GM21723 (cell line): ENCODE measurements at regions not wholly inside any gene's neighbourhood (a gene's known extent, or its start where the extent isn't known, plus 50 kb on each side); places are given as distances from the start of the nearest gene placed in this dataset.
"Not testable (repeated sequence)": the region's sequence is repeated elsewhere in the genome, so short reads cannot be mapped to it uniquely, and the experiment has no call there.

Experiments used
- ATAC-seq: cut with Tn5 transposase; IDR thresholded peaks from one replicate; pipeline ENCODE4 v1.9.1; 2021; ENCODE audit warnings: mild to moderate bottlenecking, moderate library complexity; ENCODE audit not compliant: unreplicated experiment

DNA sequence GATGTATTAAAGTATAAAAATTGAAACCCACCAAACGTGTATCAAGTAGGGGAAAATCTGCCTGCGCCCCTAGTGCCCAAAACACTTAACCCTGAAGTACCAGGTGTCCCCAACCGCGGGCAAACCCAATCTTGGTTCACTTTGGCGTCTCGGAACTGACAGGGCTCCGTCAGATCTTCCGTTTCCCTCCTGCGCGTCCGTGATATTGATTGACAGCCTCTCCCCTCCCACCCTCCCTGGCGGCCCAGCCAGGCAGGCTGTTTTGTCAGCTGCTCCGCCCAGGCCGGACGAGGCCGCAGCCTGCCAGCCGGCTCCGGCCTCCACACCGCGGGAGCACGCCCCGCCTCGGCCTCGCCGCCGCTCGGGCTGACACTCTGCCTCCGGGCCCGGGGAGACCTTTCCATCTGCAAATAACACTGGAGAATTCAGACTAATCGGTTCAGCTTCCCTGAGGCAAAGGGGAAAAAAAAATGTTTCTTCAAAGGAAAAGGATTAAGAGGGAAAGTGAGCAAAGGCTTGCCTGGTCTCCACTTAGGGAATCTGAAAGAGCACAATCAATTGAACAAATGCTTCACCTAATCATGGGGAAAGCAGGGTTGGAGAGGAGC is 234.9 kb upstream of the MCHR2 start:
- ATAC-seq, result peak; percentile 99

- ATAC-seq, result peak; percentile 27
These were observed 234.4 kb upstream of the MCHR2 start for GRCh38 chr6:100228437-100228833.

DNA sequence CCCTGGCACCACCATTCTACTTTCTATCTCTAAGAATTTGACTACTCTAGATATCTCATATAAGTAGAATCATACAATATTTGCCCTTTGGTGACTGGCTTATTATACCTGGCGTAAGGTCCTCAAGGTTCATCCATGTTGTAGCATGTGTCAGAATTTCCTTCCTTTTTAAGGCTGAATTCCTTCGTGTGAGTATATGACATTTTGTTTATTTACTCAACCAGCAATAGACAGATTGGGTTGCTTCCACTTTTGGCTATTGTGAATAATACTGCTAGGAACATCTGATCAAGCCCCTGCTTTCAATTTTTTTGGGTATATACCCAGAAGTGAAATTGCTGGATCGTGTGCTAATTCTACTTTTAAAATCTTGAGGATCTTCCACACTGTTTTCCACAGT is 232.8 kb upstream of the MCHR2 start:
- no peak for ATAC-seq

- ATAC-seq, result not testable (repeated sequence)
These were observed 229.9 kb upstream of the MCHR2 start for GRCh38 chr6:100223952-100224351.

DNA sequence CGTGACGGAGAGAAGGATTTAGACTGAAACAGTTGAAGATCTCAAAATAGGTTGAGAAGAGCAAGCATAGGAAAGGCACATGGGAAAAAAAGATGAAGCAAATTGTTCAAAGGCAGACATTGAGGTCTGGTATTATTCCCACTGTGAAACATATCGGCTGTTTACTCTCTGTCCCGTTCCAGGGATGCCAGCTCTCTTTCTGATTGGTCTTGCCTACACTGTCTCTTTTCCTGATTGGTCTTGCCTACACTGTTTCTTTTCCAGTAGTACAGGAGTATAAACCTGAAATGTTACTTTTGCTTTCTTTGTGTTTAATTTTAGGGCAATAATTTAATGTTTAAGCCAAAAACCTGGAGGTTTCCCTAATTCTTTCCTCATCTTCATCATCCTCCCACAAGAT is 226.5 kb upstream of the MCHR2 start:
- ATAC-seq, result no peak

- ATAC-seq, result no peak
These were observed 223.4 kb upstream of the MCHR2 start for GRCh38 chr6:100217225-100218012.

GRCh38 chr6:100216760-100217159 is 222.7 kb upstream of the MCHR2 start:
- ATAC-seq, result no peak

DNA sequence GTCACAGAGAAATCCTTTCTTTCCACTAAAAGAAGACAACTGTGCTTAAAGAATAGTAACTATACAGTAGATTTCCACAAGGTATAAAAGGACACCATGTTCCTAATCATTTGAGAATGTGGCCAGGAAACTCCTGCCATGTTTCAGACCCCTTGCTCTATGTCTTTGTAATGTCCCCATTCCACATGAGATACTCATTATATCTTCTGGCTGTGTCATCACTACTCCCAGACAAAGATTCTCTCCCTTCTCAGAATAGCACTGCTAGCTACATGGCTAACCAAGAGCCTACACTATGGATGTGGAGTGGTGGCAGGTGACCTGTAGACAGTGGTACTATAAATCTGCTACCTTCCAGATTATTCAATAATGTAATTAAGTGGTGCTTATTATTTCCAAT is 218.1 kb upstream of the MCHR2 start:
- ATAC-seq, result no peak

DNA sequence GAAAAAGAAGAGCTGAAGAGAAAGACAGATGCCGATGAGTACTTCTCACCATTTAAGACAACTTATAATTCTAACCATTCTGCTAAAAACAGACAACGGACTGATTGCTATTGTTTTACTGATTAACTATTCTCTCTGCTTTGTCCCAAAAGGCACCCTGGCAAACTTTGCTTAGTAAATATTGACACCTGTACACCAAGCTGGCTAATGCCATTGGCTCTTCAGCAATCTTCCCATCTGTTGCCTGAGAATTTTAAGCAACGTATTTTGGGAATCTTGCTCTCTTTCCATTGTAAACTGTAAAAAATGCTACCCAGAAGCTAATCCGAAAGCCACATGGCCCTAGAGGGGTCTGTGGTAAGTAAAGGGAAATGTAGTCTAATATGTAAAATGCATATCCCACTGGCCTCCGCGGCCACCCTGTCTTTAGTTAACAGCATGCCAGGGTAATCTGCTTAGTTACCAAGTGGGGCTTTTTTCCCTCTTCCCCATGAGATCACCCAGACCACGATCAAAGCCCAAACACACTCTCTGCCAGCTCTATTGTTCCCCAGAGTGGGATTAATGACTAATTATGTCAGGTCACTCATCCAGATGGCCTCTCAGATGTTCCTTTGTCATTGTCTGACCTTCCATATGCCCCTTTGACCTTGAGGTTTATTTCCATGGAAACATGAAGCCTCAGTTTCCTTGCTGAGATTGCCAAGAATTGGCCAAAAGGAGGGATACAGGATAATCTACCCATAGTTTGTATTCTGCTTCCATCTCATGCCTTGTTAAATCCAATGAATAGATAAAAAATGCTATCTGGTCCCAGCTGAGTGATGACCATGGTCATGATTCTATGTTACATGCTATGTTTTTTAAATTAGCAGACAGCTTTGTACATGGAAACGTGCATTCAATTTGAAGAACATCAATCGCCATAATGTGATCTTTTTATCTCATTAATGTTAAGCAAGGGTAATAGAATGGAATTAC is 216.4 kb upstream of the MCHR2 start:
- no peak for ATAC-seq

GRCh38 chr6:100209323-100210136 is 215.5 kb upstream of the MCHR2 start:
- ATAC-seq, result no peak

GRCh38 chr6:100203400-100203799 is 209.4 kb upstream of the MCHR2 start:
- no peak for ATAC-seq

GRCh38 chr6:100202417-100203194 is 208.6 kb upstream of the MCHR2 start:
- no peak for ATAC-seq

DNA sequence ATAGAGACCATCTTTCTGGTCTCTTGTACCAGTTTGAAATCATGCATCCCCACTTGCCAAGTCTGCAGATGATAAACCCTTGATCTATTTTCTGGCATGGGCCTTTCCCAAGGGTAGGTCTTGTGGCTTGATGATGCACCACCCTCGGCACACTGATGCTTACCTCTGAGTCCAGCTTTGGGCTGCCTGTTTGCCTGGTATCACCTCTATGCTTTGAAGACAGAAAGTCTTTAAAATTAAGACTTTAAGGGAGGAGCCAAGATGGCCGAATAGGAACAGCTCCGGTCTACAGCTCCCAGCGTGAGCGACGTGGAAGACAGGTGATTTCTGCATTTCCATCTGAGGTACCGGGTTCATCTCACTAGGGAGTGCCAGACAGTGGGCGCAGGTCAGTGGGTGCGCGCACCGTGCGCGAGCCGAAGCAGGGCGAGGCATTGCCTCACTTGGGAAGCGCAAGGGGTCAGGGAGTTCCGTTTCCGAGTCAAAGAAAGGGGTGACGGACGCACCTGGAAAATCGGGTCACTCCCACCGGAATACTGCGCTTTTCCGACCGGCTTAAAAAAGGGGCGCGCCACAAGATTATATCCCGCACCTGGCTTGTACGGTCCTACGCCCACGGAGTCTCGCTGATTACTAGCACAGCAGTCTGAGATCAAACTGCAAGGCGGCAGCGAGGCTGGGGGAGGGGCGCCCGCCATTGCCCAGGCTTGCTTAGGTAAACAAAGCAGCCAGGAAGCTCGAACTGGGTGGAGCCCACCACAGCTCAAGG is 202.4 kb upstream of the MCHR2 start:
- ATAC-seq, result not testable (repeated sequence)

DNA sequence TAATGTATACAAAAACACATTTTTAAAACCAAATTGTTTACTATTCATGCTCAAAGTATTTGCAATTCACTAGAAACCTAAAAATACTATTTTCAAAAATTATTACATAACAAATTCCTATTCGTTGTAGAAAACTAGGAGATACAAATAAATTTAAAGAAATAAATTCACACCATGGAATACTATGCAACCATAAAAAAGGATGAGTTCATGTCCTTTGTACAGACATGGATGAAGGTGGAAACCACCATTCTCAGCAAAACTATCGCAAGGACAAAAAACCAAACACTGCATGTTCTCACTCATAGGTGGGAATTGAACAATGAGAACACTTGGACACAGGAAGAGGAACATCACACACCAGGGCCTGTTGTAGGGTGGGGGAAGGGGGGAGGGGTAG is 201.2 kb upstream of the MCHR2 start:
- ATAC-seq, result not testable (repeated sequence)

DNA sequence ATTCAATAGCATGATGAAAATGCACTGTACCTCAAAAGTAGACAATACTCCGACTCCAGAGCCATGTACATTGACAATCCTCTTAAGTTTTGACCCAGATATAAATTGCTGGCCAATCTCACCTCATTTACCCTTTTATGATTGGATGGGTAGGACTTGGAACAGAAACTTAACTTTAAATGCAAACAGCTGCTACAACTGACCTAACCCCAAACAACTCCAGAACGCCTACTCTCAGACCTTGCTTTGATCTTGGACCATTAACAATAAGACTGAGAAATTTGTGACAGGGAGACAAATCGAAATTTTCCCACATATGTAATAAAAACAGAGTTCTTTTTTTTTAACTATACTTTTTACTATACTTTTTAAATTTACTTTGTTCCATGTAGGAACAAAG is 200.5 kb upstream of the MCHR2 start:
- no peak for ATAC-seq

DNA sequence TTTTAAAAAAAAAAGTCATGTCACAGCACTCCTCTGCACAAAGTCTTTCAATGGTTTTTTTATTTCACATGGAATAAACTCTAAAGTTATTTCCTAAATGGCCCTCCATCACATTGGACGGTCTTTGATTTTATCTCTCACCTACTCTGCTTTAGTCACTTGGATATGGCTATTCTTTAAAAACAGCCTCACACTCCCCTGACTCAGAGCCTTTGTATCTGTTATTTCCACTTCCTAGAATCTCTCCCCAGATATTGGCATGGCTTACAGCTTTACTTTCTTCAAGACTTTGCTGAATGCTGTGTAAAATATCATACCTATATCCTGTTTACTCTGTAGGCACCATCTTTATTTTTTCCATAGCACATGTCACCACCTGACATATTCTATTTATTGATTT is 194.7 kb upstream of the MCHR2 start:
- ATAC-seq, result no peak

DNA sequence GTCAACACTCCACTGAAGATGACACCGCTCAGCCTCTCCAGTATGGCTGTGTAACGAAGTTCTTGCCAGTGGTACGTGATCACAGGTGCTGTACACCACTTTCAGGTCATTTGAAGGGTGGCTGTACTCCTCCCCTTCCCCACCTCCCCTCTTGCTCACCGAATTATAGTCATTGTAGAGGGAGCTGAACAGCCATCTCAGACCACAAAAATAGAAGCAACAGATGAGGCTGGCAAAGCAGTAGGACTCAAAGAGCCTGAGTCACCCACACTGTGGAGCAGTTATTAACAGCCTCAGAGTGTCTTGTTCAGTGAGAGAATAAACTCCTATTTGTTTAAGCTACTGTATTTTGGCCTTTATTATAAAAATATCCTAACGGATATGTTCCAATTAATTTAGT is 192.5 kb upstream of the MCHR2 start:
- no peak for ATAC-seq

DNA sequence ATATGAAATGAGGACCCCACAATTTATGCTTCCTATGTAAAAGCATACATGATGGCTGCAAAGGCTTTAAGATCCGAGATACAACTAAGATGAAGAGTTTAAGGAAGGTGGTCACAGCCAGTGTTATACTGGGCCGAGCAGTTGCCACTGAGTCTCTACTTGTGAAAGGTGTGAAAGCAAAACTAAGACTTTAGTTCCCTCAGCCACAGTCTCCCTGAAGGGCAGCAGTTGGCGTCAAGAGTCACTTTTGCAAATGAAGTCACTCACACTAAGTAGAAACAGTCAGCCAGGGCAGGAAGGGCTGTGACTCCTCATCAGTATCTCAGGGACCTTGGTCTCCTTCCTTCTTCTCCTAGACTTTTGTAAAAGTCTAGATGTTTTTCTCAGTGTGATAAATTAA is 191.6 kb upstream of the MCHR2 start:
- ATAC-seq, result peak; percentile 85

- ATAC-seq, result no peak
These were observed 190.4 kb upstream of the MCHR2 start for GRCh38 chr6:100184473-100184872.
